HG03039 (cell line): ENCODE measurements at regions not wholly inside any gene's neighbourhood (a gene's known extent, or its start where the extent isn't known, plus 50 kb on each side); places are given as distances from the start of the nearest gene placed in this dataset.
"Not testable (repeated sequence)": the region's sequence is repeated elsewhere in the genome, so short reads cannot be mapped to it uniquely, and the experiment has no call there.

Experiments used
- ATAC-seq: cut with Tn5 transposase; IDR thresholded peaks from one replicate; pipeline ENCODE4 v1.9.1; 2021; ENCODE audit warnings: mild to moderate bottlenecking, moderate library complexity; ENCODE audit not compliant: unreplicated experiment

- ATAC-seq: no peak
These were observed 600.5 kb upstream of the SLIT2 start for GRCh38 chr4:19650903-19651864.

DNA sequence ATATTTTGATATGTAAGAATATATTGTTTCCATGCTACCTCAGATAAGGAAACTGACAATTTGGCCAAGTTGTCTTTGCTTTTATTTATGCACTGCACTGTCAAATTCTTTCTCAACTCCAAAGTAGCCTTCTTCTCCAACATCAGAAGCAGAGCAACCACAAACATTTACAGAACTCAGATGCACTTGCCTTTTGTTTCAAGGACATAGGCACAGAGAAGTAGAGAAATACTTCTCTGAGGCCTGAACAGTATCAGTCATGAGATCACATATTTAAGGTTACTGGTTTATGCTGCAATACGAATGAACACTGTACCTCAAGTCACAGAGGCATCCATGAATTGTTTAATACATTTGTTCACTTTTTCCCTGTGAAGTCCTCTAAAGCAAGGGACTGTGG is 606.1 kb upstream of the SLIT2 start:
- ATAC-seq: no peak

DNA sequence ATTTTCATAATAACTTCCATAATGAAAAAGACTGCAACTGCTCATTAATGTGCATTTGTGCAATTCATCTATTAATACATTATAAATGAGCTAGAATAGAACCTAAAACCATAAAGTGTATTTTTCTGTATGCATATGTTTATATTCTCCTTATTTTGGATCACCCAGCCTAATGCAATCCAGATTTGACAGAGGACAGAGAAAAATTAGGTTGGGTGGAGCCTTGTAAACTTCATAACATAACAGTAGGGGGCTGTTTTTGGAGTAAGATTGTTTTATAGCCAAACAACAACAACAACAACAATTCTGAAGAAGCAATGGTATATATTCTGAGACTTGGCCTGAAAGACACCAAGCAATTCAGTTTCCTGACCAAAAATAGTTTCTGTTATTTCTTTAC is 615.3 kb upstream of the SLIT2 start:
- no peak for ATAC-seq

DNA sequence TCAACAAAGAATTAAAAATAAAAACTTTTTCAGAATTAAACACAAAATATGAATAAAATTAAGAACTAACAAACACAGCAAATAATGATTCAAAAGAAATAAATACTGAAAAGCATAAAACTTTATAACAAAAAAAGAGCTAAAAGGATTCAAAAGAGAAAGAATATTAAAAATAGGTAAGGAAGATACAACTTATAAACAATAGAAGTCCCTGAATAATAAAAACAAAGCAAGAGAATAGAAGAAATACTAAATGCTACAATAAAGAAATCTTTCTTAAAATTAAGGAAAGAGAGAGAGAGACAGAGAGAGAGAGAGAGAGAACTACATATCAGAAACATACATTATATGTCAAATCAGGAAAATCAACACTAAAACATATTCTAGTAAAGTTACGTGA is 619.9 kb upstream of the SLIT2 start:
- ATAC-seq: no peak

DNA sequence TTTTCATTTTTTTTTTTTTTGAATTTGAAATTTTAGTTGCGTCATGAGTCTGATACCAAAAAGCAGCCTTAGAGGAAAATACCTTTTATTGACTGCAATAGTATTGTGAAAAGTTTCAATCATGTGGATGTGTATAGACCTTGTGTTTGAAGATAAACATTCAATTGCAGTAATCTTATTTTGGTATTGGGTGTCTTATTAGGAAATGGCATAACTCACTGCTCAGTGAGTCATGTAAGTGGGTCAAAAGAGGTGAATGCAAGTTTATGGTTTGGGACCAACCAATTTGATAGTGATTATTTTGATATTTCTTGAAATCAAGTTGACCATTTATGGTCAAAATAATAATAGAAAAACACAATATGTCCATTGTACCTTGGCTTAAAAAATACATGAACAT is 627.8 kb upstream of the SLIT2 start:
- no peak for ATAC-seq

DNA sequence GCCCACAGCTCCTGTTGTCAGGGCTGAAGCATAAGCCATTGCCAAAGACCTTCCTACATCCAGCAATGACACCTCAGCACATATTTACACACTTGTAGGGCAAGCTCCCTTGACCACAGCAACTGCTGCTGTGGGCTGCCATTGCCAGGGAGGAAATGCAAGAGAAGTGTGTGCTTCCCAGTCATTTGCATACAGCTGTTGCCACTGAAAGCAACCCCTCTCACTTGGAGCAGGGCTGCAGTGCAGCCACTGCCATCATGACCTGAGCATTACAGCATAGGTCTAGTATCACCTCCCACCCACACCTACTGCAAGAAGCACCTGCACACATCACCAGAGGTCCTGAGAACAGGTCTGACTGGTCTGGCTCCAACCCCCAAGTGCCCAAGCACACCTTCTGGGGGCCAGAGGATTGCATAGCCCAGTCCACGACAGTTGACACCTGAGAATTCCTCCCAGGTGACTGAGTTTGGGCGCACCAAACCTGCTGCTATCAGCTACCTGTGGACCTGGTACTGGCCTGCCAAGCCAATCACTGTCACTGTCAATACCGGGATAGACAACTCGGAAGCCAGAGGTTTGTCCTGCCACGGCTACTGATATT is 636.5 kb upstream of the SLIT2 start:
- ATAC-seq: no peak

- no peak for ATAC-seq
These were observed 637.5 kb upstream of the SLIT2 start for GRCh38 chr4:19614171-19614570.

DNA sequence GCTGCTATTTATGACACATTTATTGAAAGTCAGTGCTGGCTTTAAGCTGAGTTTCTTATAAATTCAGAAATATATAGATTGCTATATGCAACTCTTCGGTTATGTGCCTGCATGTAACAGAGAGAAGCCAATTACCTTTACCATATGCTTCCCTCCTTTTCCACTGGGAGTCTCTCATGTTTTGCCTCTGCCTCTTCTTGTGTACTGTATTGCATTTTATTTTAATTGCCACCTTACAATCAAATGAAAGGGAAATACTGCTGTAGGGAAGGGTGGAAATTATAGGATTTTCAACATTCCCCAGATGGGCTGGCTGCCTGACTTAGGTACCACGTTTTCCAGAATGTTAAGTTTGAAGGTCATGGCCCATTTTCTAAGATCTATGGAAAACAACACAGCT is 655.4 kb upstream of the SLIT2 start:
- no peak for ATAC-seq

- ATAC-seq: no peak
These were observed 659.3 kb upstream of the SLIT2 start for GRCh38 chr4:19592391-19592790.

DNA sequence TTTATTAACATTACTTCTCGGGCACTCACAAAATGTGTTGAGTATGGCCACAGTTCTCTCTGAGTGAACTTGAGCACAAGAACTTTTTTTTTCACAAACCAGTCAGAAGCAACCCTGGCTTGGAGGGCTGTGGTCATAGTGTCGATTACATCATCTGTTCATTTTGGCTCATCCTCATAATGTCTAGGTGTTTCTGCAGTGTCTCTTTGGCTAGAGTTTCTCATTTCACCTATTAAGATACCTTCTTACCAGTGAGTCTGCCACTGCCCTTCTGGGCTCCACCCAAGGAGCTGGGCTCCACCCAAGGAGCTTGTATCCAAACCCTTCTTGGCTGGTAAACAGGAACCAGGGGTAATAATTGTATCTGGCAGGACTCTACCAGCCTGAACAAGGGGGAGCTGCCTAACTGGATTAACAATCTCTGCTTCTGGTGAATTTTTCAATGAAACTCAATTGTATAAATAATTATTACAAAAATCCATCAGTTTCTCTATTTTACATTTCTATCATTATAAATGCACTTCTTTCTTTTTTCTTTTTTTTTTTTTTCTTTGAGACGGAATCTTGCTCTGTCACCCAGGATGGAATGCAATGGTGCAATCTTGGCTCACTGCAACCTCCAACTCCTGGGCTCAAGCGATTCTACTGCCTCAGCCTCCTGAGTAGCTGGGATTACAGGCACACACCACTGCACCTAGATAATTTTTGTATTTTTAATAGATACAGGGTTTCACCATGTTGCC is 667.7 kb upstream of the SLIT2 start:
- ATAC-seq: no peak

GRCh38 chr4:19580095-19580494 is 671.6 kb upstream of the SLIT2 start:
- ATAC-seq: no peak

GRCh38 chr4:19579608-19580007 is 672.1 kb upstream of the SLIT2 start:
- no peak for ATAC-seq

- ATAC-seq: no peak
These were observed 674.6 kb upstream of the SLIT2 start for GRCh38 chr4:19577097-19577496.

GRCh38 chr4:19575924-19576323 is 675.8 kb upstream of the SLIT2 start:
- ATAC-seq: no peak

DNA sequence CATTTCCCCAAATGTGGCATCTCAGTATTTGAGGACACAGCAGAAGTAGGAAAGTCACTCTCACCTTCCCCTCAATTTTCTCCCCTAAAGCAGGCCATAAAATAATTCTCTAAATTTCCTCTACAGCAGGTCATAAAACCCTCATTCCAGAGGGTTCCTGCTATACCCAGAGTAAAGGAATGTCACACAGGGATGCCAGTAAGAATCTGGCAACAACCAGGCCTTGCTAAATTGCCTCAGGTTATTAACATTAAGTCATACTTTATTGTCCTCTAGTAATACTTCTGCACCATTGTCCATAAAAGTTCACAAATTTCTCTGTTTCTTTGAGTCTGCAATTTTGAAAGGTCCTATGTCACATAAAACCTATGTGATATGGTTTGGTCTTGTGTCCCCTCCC is 685.7 kb upstream of the SLIT2 start:
- ATAC-seq: no peak

- no peak for ATAC-seq
These were observed 689.2 kb upstream of the SLIT2 start for GRCh38 chr4:19562456-19562855.

DNA sequence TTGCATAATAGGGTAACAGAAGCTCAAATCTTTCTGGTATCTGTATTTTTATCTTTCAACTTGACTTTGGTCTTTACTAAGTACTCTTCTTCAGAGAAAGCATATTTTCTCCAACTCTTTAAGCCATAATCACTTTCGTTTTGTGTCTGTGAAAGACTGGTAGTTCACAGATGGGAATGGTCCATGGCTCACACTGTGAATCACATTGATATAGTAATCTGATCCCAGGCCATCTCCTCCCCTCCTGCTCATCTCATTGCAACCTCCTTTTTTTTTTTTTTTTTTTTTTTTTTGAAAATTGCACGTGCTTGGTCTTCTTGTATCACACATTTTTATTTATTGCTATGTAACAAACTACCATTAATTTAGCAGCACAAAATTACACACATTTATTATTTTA is 694.5 kb upstream of the SLIT2 start:
- no peak for ATAC-seq

GRCh38 chr4:19556276-19556675 is 695.4 kb upstream of the SLIT2 start:
- not testable (repeated sequence) for ATAC-seq

GRCh38 chr4:19547463-19547862 is 704.2 kb upstream of the SLIT2 start:
- no peak for ATAC-seq

DNA sequence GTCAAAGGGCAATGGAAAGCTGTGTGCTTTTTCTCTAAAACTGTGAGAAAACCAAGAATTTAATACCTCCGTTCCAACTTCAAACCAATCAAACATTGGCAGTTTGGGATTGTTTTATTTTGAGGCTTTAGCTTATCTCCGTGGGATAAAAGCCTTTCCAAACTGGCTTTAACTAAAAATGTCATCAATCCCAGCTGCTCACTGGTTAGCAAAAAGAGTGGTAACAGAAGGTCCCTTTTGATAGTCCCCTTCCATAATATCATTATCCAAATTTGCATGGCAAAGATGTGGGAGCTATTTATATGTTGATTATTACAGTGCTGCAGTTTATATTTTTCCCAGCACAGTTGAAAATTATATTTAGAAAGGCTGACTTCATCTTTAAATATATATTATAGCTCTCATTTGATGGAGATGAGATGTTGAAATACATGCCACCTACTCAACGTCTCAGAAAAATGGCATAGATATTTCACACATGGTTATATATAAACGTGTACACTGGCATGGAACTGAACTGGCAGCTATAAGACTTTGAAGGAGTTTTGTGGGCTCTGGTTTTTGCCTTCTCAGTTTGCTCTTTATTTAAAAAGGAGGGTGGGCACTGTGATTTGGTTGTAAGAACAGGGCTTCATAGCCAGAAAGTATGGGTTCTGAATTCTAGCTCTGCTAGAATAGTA is 707.1 kb upstream of the SLIT2 start:
- ATAC-seq: no peak

GRCh38 chr4:19540859-19541540 is 710.7 kb upstream of the SLIT2 start:
- ATAC-seq: no peak
